Liver (tissue), 8 donors: ENCODE measurements at regions not wholly inside any gene's neighbourhood (a gene's known extent, or its start where the extent isn't known, plus 50 kb on each side); places are given as distances from the start of the nearest gene placed in this dataset.

Experiments used
- DNase-seq: peaks from one replicate; pipeline ENCODE4 v3.0.0-alpha.2; 2017; ENCODE audit warnings: low spot score
- H3K27ac ChIP-seq, 2 donors: one replicate each; pipeline ENCODE4 v1.7.0; 2013; ENCODE audit warnings: inconsistent platforms in 2 of 2, low read length in 2 of 2, control low read depth in 1 of 2, low read depth in 1 of 2, mild to moderate bottlenecking in 1 of 2
- H3K27me3 ChIP-seq, 4 donors: one replicate each; pipeline versions ENCODE4 v1.6.1 to v1.7.0; 2013; ENCODE audit warnings: low read length in 3 of 4, inconsistent platforms in 1 of 4, mild to moderate bottlenecking in 1 of 4, moderate library complexity in 1 of 4; ENCODE audit not compliant: control insufficient read depth in 4 of 4, insufficient read depth in 4 of 4
- H3K36me3 ChIP-seq, 4 donors: one replicate each; pipeline versions ENCODE4 v1.6.1 to v1.7.0; 2013; ENCODE audit warnings: low read length in 3 of 4, mild to moderate bottlenecking in 3 of 4, low read depth in 1 of 4, moderate library complexity in 1 of 4; ENCODE audit not compliant: control insufficient read depth in 4 of 4, insufficient read depth in 3 of 4
- H3K4me1 ChIP-seq, 4 donors: one replicate each; pipeline versions ENCODE4 v1.6.1 to v1.7.0; 2013; ENCODE audit warnings: low read length in 3 of 4, mild to moderate bottlenecking in 3 of 4, moderate library complexity in 1 of 4; ENCODE audit not compliant: control insufficient read depth in 4 of 4, insufficient read depth in 4 of 4
- H3K4me3 ChIP-seq, 3 donors: one replicate each; pipeline versions ENCODE4 v1.6.1 to v1.7.0; 2013; ENCODE audit warnings: low read length in 3 of 3, control low read depth in 1 of 3, low read depth in 1 of 3, mild to moderate bottlenecking in 1 of 3
- H3K9ac ChIP-seq, 2 donors: one replicate each; pipeline ENCODE4 v1.7.0; 2013; ENCODE audit warnings: low read length in 2 of 2, mild to moderate bottlenecking in 2 of 2, moderate library complexity in 2 of 2, control low read depth in 1 of 2, low read depth in 1 of 2
- H3K9me3 ChIP-seq, 4 donors: one replicate each; pipeline versions ENCODE4 v1.6.1 to v1.7.0; 2013; ENCODE audit warnings: low read length in 3 of 4; ENCODE audit not compliant: control insufficient read depth in 4 of 4
- EGR1 ChIP-seq, 2 donors: IDR thresholded peaks; 2 replicates each; pipeline ENCODE4 v1.6.1; 2016 to 2018; ENCODE audit warnings: antibody characterized with exemption in 2 of 2, low read depth in 2 of 2
- FOXA2 ChIP-seq: IDR thresholded peaks from 2 replicates; pipeline ENCODE4 v1.6.1; 2016; ENCODE audit warnings: antibody characterized with exemption
- HNF4A ChIP-seq, 2 donors: conservative IDR thresholded peaks; 2 replicates each; pipeline ENCODE4 v1.6.1; 2016; ENCODE audit warnings: antibody characterized with exemption in 2 of 2, mild to moderate bottlenecking in 2 of 2
- HNF4G ChIP-seq: IDR thresholded peaks from 2 replicates; pipeline ENCODE4 v1.6.1; 2016; ENCODE audit warnings: antibody characterized with exemption
- JUND ChIP-seq, 2 donors: IDR thresholded peaks; 2 replicates each; pipeline ENCODE4 v1.6.1; 2016; ENCODE audit warnings: antibody characterized with exemption in 2 of 2
- RAD21 ChIP-seq, 2 donors: IDR thresholded peaks; 2 replicates each; pipeline ENCODE4 v1.6.1; 2016; ENCODE audit warnings: antibody characterized with exemption in 2 of 2, mild to moderate bottlenecking in 2 of 2
- RXRA ChIP-seq, 2 donors: IDR thresholded peaks; 2 replicates each; pipeline ENCODE4 v1.6.1; 2017 to 2018; ENCODE audit warnings: antibody characterized with exemption in 2 of 2, mild to moderate bottlenecking in 1 of 2
- SP1 ChIP-seq: IDR thresholded peaks from 2 replicates; pipeline ENCODE4 v1.6.1; 2018; ENCODE audit warnings: antibody characterized with exemption, mild to moderate bottlenecking
- TAF1 ChIP-seq: conservative IDR thresholded peaks from 2 replicates; pipeline ENCODE4 v1.6.1; 2016; ENCODE audit warnings: antibody characterized with exemption, mild to moderate bottlenecking
- YY1 ChIP-seq: IDR thresholded peaks from 2 replicates; pipeline ENCODE4 v1.6.1; 2016; ENCODE audit warnings: antibody characterized with exemption, mild to moderate bottlenecking
- WGBS: extraction: QIAGEN DNeasy Blood & Tissue Kit; methylation state at CpG from one replicate; pipeline ENCODE4 v1.1.7; 2013; 5-methylcytosine and 5-hydroxymethylcytosine counted together
- TF ChIP-seq, protein P1 (sequence below): IDR thresholded peaks from 2 replicates; pipeline ENCODE4 v1.6.1; 2016; ENCODE audit warnings: antibody characterized with exemption
- TF ChIP-seq, protein P2 (sequence below): IDR thresholded peaks from 2 replicates; pipeline ENCODE4 v1.6.1; 2016; ENCODE audit warnings: antibody characterized with exemption
- TF ChIP-seq, protein P3 (sequence below): IDR thresholded peaks from 2 replicates; pipeline ENCODE4 v1.6.1; 2016; ENCODE audit warnings: antibody characterized with exemption
- TF ChIP-seq, protein P4 (sequence below): IDR thresholded peaks from 2 replicates; pipeline ENCODE4 v1.6.1; 2016; ENCODE audit warnings: antibody characterized with exemption, mild to moderate bottlenecking
- TF ChIP-seq, protein P5 (sequence below): fragments of 150-350 bp; IDR thresholded peaks from 2 replicates; pipeline ENCODE4 v1.5.1; 2017; ENCODE audit warnings: improper control_type of control experiment, low read depth, low read length; ENCODE audit not compliant: missing input control
- donor health status: healthy.
- donor health status: healthy.
- donor health status: healthy.
- donor health status: healthy.
- donor health status: healthy.

DNA sequence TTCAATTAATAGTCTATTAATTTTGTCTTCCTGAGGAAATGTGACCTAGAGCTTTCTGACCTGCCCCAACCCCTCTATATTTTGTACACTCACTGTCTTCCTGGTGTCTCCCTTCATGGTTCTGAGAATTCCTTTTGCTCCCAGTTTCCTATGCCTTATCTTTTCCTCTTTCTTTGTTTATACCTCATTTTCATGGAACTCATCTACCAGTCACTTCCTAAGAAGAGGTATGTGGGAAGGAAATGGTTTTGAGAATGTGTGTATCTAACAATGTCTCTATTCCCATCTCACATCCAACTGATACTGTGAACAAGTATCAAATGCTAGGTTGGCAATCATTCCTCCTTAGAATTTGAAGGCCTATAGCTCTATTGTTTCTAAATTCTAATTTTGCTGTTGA is 245.1 kb upstream of the EGLN3 start:
- H3K9ac ChIP-seq = no peak overlapping the region

DNA sequence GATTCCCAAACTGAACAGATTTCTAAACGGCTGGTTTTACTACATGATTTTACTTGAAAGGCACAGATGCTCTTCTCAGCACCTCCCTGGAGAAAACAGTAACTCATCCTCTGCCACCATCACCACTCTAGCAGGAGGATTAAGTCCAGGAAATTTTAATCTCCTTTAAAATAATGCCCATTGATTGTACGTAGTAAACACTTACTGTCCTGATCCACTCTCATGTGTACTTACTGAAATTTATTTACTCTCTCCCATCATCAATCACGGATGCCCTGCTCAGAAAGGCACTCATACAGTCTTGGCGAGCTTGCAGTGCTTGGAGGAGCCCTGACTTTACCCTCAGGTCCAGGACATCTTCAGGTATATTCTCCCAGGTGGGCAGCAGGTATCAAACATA is 239.8 kb upstream of the EGLN3 start:
- Histone ChIP-seq H3K27me3 (no peaks in the 10 kb centered on the region), H3K9me3 (no peaks in the 10 kb centered on the region), H3K4me3 (no peak overlapping the region), H3K36me3 (no peaks in the 10 kb centered on the region), H3K9ac (no peak overlapping the region), H3K4me1 (no peaks in the 10 kb centered on the region), H3K27ac (no peak overlapping the region)
- 67% methylated on average over 4 of the region's 4 CpGs for WGBS
- DNase-seq = no peak
- TF ChIP-seq RXRA (IDR thresholded peaks at IDR 0.05) = no peak
- TF ChIP-seq HNF4A (conservative IDR thresholded peaks at IDR 0.05) = no peak
- no peak for TF ChIP-seq EGR1 (IDR thresholded peaks at IDR 0.05; ENCODE audit: low read depth in 2 of 2)
- TF ChIP-seq YY1 = no peak
- no peak for TF ChIP-seq TAF1
- TF ChIP-seq, protein P1, sequence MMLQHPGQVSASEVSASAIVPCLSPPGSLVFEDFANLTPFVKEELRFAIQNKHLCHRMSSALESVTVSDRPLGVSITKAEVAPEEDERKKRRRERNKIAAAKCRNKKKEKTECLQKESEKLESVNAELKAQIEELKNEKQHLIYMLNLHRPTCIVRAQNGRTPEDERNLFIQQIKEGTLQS = no peak
- no peak for TF ChIP-seq HNF4G
- TF ChIP-seq RAD21 (IDR thresholded peaks at IDR 0.05) = no peak
- TF ChIP-seq, protein P2, sequence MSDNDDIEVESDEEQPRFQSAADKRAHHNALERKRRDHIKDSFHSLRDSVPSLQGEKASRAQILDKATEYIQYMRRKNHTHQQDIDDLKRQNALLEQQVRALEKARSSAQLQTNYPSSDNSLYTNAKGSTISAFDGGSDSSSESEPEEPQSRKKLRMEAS = no peak
- TF ChIP-seq, protein P3, sequence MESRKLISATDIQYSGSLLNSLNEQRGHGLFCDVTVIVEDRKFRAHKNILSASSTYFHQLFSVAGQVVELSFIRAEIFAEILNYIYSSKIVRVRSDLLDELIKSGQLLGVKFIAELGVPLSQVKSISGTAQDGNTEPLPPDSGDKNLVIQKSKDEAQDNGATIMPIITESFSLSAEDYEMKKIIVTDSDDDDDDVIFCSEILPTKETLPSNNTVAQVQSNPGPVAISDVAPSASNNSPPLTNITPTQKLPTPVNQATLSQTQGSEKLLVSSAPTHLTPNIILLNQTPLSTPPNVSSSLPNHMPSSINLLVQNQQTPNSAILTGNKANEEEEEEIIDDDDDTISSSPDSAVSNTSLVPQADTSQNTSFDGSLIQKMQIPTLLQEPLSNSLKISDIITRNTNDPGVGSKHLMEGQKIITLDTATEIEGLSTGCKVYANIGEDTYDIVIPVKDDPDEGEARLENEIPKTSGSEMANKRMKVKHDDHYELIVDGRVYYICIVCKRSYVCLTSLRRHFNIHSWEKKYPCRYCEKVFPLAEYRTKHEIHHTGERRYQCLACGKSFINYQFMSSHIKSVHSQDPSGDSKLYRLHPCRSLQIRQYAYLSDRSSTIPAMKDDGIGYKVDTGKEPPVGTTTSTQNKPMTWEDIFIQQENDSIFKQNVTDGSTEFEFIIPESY = no peak
- no peak for TF ChIP-seq JUND (IDR thresholded peaks at IDR 0.05)
- TF ChIP-seq, protein P4, sequence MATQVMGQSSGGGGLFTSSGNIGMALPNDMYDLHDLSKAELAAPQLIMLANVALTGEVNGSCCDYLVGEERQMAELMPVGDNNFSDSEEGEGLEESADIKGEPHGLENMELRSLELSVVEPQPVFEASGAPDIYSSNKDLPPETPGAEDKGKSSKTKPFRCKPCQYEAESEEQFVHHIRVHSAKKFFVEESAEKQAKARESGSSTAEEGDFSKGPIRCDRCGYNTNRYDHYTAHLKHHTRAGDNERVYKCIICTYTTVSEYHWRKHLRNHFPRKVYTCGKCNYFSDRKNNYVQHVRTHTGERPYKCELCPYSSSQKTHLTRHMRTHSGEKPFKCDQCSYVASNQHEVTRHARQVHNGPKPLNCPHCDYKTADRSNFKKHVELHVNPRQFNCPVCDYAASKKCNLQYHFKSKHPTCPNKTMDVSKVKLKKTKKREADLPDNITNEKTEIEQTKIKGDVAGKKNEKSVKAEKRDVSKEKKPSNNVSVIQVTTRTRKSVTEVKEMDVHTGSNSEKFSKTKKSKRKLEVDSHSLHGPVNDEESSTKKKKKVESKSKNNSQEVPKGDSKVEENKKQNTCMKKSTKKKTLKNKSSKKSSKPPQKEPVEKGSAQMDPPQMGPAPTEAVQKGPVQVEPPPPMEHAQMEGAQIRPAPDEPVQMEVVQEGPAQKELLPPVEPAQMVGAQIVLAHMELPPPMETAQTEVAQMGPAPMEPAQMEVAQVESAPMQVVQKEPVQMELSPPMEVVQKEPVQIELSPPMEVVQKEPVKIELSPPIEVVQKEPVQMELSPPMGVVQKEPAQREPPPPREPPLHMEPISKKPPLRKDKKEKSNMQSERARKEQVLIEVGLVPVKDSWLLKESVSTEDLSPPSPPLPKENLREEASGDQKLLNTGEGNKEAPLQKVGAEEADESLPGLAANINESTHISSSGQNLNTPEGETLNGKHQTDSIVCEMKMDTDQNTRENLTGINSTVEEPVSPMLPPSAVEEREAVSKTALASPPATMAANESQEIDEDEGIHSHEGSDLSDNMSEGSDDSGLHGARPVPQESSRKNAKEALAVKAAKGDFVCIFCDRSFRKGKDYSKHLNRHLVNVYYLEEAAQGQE = no peak
- no peak for TF ChIP-seq FOXA2

More for the DNA sequence above, 245.1 kb upstream of the EGLN3 start:
- H3K9me3 ChIP-seq = no peaks in the 10 kb centered on the region
- H3K4me3 ChIP-seq = no peak overlapping the region
- TF ChIP-seq TAF1 = no peak
- no peak for TF ChIP-seq SP1
- TF ChIP-seq, protein P5, sequence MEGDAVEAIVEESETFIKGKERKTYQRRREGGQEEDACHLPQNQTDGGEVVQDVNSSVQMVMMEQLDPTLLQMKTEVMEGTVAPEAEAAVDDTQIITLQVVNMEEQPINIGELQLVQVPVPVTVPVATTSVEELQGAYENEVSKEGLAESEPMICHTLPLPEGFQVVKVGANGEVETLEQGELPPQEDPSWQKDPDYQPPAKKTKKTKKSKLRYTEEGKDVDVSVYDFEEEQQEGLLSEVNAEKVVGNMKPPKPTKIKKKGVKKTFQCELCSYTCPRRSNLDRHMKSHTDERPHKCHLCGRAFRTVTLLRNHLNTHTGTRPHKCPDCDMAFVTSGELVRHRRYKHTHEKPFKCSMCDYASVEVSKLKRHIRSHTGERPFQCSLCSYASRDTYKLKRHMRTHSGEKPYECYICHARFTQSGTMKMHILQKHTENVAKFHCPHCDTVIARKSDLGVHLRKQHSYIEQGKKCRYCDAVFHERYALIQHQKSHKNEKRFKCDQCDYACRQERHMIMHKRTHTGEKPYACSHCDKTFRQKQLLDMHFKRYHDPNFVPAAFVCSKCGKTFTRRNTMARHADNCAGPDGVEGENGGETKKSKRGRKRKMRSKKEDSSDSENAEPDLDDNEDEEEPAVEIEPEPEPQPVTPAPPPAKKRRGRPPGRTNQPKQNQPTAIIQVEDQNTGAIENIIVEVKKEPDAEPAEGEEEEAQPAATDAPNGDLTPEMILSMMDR = no peak
- no peak for TF ChIP-seq FOXA2
- no peak for TF ChIP-seq RXRA (IDR thresholded peaks at IDR 0.05)
- TF ChIP-seq HNF4A (conservative IDR thresholded peaks at IDR 0.05) = no peak
- TF ChIP-seq JUND (IDR thresholded peaks at IDR 0.05) = no peak
- TF ChIP-seq, protein P2 = no peak
- no peaks in the 10 kb centered on the region for H3K4me1 ChIP-seq
- no peak overlapping the region for H3K27ac ChIP-seq
- H3K27me3 ChIP-seq = no peaks in the 10 kb centered on the region
- no peak for DNase-seq
- H3K36me3 ChIP-seq = no peaks in the 10 kb centered on the region
